OCI-M2 (cell line): ENCODE measurements at regions not wholly inside any gene's neighbourhood (a gene's known extent, or its start where the extent isn't known, plus 50 kb on each side); places are given as distances from the start of the nearest gene placed in this dataset.

Source experiments
- DNase-seq: peaks from one replicate; lab custom pipeline; 2025; ENCODE audit not compliant: unreplicated experiment; lab: John Stamatoyannopoulos, UW

GRCh38 chr6:170179616-170180324 lies 111.1 kb downstream of the DLL1 start:
- DNase-seq: no peak

- DNase-seq: no peak
Observed at GRCh38 chr6:170178561-170179477, 112.1 kb downstream of the DLL1 start.

GRCh38 chr6:170177772-170178560 lies 112.9 kb downstream of the DLL1 start:
- no peak for DNase-seq

- DNase-seq: no peak
Observed at GRCh38 chr6:170176898-170177771, 113.7 kb downstream of the DLL1 start.

DNA sequence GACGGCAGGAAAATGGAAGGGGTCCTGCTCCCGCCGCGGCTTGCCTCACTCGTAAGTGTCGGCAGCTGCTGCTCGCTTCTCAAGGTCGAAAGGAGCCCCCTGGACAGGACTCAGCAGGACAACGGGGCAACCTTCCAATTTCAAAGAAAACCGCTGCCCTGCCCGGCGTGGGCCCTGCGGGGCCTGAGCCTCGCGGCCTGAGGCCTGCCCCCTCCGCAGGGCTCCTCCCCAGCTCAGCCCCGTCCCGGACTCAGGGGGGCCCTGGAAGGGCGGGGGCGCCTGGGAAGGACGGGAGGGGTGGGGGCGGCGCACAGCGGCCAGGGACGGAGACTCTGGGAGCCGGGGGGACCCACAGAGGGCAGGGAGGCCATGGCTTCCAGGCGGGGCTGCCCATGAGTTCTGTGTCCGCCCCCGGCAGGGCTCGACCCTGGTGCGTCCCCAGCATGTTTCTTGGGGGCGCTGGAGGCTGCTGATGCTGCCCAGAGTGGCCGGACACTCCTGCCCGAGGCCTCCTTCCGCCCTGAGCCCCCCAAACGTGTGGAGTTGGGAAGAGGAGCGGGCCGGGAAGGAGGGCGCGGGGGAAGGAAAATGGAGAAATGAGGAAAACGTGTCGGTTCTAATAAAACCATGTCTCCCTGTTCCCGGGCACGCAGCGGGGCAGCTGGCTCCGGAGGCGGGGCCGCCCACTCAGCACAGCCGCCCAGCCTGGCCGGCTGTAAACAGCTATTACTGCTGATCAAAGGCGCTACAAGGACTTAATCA lies 114.6 kb downstream of the DLL1 start:
- no peak for DNase-seq

DNA sequence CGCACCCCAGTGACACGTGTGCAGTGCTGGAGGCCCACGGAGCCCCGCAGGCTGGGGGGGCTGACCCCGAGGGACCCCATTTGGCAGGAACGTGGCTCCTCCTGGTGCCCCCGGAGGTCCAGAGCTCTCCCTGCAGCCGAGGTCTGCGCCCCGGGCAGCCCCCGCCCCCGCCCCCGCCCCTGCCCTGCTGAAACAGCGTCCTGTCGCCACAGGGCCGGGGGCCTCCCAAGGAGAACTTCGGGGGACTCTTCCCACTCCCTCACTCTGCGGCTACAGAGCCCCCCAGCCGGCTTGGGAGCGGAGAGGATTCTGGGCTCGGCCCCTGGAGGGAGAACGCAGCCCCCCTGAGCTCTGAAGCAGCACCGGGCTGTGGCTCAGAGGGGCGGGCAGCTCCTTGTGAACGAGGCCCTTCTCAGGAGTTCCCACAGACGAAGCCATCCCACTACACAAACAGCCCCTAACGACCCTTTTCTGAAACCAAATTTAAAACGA lies 115.2 kb downstream of the DLL1 start:
- DNase-seq: no peak

- no peak for DNase-seq
Observed at GRCh38 chr6:170174771-170175643, 115.9 kb downstream of the DLL1 start.

DNA sequence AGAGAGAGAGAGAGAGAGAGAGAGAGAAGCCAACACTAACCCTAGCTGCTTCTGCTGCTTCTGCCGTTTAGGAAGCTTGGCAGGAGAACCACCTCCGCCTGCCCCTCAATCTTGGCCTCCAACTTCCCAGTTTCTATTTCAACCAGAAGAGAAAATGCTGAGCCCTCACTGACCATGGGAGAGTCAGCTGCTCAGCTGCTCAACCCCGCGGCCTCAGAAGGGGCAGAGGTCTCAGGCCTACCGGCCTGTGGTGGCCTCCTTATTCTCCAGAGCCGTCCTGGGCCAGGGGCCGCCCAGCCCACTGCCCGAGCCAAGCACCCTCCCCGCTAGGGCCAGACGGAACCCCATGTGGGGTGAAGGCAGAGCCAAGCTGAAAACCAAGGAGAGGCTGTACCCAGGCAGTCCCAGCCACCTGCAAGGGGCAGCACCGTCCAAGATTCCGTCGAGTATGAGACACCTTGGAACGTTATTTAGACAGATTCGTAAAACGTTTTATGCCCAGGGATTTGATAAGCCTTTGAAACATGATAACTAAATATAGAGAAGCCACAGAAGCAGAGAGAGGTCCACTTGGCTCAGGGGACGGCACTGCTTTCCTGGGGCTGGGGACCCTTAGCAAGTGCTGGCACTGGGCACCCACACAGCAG lies 116.6 kb downstream of the DLL1 start:
- no peak for DNase-seq

- no peak for DNase-seq
Observed at GRCh38 chr6:170173335-170173881, 117.5 kb downstream of the DLL1 start.

DNA sequence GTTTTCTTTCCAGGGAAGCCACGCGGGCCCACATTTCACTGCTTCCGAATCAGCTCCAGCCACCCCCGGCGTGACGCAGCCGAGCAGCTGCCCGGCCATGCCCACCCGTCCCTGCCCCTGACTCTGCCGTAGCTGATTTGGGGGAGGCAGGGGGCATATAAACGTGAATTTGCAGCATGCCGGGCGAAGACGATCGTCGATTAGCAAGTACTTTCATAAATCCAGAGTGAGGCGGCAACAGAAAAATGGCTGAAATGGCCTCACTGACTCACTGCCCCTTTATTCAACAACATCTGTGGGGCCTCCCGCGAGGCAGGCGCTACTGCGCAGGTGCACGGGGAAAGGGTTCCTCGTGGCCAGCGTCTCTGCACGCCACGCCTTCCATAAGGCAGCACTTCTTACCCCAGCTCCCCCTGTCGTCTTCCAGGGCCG lies 118.0 kb downstream of the DLL1 start:
- DNase-seq: no peak

DNA sequence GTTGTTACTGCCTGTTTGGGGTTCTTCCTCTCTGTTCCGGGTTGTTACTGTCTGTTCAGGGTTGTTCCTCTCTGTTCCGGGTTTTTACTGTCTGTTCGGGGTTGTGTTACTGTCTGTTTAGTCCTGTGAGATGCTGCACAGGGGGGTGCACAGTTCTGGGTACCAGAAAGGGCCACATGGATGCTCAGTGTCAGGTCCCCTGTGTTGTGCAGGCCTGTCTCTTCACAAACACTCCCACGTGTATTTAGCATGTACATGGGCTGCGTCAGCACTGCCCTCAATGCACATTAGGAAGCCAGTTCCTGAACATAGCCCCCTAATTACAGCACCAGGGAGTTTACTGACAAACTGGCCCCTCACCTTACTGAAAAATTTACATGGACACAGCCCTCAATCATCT lies 118.5 kb downstream of the DLL1 start:
- DNase-seq: no peak

DNA sequence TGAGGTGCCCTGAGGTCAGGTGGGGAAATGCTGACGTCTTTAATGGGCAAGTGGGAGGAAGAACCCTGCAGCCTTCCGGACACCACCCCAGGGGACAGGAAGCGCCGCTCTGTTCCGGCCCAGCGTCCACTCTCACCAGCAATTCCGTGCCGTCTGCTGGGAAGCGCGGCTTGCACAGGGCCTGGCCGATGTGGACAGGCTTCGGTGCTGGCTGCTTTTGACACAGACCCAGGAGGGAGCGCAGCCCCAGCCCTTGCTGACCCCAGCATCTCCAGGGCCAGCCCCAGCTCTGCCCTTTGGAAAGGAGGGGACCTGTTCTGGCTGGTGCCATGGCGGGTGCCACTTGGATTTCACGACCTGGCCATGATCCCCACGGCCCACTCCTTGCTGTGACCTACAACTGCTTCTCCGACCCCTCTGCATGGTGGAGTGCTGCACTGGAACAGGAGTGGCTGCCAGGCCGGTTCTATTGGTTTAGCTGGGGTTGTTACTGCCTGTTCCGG lies 123.2 kb downstream of the DLL1 start:
- no peak for DNase-seq

DNA sequence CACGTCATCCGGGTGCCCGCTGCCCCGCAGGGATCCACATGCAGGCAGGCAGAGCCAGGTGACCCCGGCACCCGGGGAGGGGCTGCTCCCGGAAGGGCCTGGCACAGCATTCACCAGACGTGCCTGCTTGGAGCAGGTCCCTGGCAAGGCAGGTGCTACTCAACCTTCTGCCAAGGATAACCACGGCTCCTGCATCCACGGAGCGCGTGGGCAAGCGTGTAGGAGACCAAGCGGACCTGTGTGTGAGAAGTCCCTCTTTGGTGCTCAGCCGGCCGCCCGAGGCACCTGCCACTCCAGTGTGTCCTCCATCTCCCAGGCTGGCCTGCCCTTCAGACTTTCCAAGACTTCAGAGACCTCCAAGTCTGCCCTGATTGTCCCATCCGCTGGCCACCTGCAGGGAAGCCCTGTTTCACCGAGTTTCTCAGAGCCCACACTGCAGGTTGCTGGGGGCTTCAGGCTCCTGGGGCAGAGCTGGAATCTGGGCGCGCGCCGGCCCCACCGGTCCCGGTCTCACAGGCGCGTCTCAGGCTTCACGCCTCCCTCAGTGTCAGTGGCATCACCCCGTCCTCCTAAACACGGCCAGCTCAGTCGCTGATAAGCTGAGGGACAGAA lies 124.3 kb downstream of the DLL1 start:
- DNase-seq: no peak

- no peak for DNase-seq
Observed at GRCh38 chr6:170165471-170166117, 125.3 kb downstream of the DLL1 start.

DNA sequence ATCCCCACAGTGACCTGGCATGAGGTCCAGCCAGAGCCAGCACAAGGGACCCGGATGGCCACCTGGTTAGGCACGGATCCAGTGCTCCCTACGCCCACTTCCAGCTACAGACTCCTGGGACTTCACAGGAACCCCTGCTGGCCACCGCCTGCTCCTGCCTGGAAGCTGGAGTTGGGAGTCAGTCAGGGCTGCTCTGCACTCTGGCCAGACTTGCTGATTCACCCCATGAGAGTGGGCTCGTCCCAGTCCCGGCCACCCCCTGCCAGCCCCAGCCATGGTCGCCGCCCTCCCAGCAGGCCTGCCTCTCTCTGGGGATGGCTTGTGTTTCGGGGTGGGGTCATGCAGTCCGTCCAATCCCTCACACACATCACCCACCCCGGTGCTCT lies 125.8 kb downstream of the DLL1 start:
- no peak for DNase-seq

- no peak for DNase-seq
Observed at GRCh38 chr6:170164271-170164900, 126.5 kb downstream of the DLL1 start.
